OCI-LY7 (cell line): ENCODE measurements at regions not wholly inside any gene's neighbourhood (a gene's known extent, or its start where the extent isn't known, plus 50 kb on each side); places are given as distances from the start of the nearest gene placed in this dataset.

Source experiments
- EZH2phosphoT487 ChIP-seq: fragments of 200-600 bp; sonication (generic); IDR thresholded peaks from 2 replicates; pipeline ENCODE4 v1.6.1; 2018; ENCODE audit warnings: low read depth, borderline replicate concordance, mild to moderate bottlenecking, mixed run types, antibody characterized with exemption, low read length, moderate library complexity, mixed read lengths
- TF ChIP-seq, protein P1 (sequence below): fragments of 200-600 bp; sonication (generic); conservative IDR thresholded peaks from 2 replicates; pipeline ENCODE4 v1.5.1; 2014; ENCODE audit warnings: mild to moderate bottlenecking, antibody characterized with exemption, low read length, moderate library complexity, mixed read lengths

DNA sequence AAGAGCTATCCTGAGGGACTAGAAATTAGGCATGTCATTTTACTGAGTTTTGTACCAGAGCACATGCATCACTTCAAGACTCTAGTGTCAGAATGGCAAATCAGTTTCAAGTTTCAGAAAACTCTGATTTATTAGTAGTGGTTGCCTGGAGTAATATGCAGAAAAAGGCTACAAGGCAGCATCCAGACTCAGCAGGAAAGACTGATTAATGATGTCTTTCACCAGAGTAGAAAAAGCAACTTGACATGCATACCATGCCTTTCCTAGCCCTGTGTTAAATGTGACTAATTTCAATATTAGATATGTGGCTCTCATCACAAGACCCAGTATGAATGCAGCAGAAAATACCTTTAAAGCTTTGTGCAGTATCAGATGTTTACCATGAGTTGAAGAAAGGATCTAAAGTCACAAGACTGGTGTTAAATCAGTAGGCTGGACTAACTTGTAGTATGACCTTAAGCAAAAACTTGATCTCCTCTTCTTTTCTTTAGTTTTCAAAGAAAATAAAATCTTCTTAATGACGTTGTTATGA, 1251.2 kb upstream of the C9orf72 start:
- TF ChIP-seq, protein P1, sequence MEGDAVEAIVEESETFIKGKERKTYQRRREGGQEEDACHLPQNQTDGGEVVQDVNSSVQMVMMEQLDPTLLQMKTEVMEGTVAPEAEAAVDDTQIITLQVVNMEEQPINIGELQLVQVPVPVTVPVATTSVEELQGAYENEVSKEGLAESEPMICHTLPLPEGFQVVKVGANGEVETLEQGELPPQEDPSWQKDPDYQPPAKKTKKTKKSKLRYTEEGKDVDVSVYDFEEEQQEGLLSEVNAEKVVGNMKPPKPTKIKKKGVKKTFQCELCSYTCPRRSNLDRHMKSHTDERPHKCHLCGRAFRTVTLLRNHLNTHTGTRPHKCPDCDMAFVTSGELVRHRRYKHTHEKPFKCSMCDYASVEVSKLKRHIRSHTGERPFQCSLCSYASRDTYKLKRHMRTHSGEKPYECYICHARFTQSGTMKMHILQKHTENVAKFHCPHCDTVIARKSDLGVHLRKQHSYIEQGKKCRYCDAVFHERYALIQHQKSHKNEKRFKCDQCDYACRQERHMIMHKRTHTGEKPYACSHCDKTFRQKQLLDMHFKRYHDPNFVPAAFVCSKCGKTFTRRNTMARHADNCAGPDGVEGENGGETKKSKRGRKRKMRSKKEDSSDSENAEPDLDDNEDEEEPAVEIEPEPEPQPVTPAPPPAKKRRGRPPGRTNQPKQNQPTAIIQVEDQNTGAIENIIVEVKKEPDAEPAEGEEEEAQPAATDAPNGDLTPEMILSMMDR, result no peak
- TF ChIP-seq EZH2phosphoT487, result no peak
